22Rv1 (cell line): ENCODE measurements at regions not wholly inside any gene's neighbourhood (a gene's known extent, or its start where the extent isn't known, plus 50 kb on each side); places are given as distances from the start of the nearest gene placed in this dataset.

ENCODE experiments used
- ZFX ChIP-seq: fragments of 450-650 bp; IDR thresholded peaks from 2 replicates; pipeline ENCODE4 v1.6.1; 2017; ENCODE audit warnings: antibody characterized with exemption, borderline replicate concordance
- TF ChIP-seq, protein P1 (sequence below): fragments of 450-650 bp; IDR thresholded peaks from 2 replicates; pipeline ENCODE4 v1.5.1; 2017; ENCODE audit warnings: mild to moderate bottlenecking

DNA sequence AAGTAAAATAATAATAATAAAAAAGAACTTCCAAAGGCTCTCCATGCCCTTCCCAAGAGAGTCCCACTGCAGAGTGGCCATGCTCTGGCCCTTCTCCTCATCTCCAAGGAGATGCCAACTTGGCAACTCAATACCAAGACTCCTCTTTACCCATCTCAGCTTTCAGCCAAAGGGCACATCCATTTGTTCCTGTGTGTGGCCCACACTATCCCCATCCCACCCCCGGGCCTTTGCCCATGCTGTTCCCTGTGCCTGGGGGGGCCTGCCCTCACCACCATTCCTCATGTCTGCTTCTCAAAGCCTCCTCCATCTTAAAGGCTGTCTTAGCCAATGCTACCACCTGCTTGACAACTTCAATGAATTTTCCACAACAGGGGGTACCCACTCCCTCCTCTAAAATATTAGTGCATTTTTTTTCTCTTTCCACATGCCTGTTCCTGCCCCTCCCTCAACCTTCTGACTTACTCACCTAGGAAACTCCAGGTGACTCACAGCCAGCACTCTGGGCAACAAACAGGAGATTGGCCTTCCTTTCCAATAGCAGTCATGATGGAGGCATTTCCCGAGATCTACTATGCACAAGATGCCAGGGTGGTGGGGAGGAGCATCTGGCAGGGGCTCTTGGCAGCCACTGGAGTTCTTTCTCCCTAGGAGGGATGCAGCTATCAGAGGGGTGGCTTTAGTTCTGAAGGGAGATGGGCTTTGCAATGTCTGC lies 109.4 kb upstream of the SMAD3 start:
- TF ChIP-seq, protein P1, sequence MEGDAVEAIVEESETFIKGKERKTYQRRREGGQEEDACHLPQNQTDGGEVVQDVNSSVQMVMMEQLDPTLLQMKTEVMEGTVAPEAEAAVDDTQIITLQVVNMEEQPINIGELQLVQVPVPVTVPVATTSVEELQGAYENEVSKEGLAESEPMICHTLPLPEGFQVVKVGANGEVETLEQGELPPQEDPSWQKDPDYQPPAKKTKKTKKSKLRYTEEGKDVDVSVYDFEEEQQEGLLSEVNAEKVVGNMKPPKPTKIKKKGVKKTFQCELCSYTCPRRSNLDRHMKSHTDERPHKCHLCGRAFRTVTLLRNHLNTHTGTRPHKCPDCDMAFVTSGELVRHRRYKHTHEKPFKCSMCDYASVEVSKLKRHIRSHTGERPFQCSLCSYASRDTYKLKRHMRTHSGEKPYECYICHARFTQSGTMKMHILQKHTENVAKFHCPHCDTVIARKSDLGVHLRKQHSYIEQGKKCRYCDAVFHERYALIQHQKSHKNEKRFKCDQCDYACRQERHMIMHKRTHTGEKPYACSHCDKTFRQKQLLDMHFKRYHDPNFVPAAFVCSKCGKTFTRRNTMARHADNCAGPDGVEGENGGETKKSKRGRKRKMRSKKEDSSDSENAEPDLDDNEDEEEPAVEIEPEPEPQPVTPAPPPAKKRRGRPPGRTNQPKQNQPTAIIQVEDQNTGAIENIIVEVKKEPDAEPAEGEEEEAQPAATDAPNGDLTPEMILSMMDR, result no peak
- TF ChIP-seq ZFX, result no peak
